GM20431 (cell line): ENCODE measurements at regions not wholly inside any gene's neighbourhood (a gene's known extent, or its start where the extent isn't known, plus 50 kb on each side); places are given as distances from the start of the nearest gene placed in this dataset.
"Not testable (repeated sequence)": the region's sequence is repeated elsewhere in the genome, so short reads cannot be mapped to it uniquely, and the experiment has no call there.

Source experiments
- in situ Hi-C: fragments of 300-500 bp; cut with MseI, MboI; formaldehyde crosslinking; loops from one replicate; pipeline ENCODE4 v1.15.0; 2020; ENCODE audit warnings: low sequenced_read_pairs; ENCODE audit not compliant: unreplicated experiment

GRCh38 chr10:108544500-108545120 is 1378.7 kb downstream of the XPNPEP1 start:
- in situ Hi-C loops = no loop called here

- in situ Hi-C loops = not testable (repeated sequence)
These were observed 1369.0 kb upstream of the SORCS1 start for GRCh38 chr10:108533551-108533950.

DNA sequence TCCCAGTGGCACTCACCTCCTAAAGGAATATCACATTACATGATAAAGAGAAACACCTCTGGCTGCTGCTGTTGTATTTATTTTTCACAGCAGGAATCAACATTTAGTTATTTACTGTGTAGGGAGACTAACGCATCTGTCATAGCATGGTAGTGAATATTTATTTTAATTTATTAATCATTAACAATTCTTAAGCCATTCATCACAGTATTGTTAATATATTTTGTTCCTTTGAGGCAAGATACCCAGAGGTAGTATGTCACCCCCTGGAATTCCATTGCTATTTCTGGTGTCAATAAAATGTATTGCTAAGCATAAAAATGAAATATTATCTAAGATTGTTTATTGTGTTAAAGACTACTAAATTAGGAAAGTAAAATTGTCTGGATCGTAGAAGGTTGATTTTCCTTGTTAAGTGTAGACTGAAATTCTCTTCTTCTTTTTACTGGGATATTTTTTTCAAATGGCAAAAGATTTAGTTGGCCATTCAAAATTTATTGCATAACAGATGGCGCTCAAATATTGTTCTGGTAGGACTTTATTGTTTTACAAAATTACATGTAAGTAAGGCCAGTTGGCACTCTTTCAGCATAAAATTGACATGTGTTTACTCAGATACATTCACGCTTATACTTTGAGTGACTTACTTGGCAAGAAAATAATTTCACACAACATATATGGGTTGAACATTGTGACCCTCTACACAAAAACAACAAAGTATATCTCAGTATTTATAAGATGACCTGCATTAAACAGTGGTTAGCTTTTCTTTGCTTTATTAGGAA is 1358.7 kb upstream of the SORCS1 start:
- in situ Hi-C loops = no loop called here

GRCh38 chr10:108521827-108522492 is 1357.5 kb upstream of the SORCS1 start:
- in situ Hi-C loops = no loop called here

DNA sequence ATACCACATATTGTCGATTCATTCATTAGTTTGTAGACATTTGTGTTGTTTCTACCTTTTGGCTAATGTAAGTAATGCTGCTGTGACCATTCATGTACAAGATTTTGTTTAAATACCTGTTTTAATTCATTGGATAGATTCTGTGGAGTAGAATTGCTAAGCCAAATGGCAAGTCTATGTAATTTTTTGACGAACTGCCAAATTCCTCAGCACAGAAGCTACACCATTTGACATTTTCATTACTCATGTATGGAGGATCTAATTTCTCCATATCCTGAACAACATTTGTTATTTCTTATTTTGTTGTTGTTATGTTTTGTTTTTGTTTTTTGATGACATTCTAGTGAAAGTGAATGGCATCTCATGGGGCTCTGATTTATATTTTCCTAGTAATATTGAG is 1351.3 kb upstream of the SORCS1 start:
- in situ Hi-C loops = no loop called here

DNA sequence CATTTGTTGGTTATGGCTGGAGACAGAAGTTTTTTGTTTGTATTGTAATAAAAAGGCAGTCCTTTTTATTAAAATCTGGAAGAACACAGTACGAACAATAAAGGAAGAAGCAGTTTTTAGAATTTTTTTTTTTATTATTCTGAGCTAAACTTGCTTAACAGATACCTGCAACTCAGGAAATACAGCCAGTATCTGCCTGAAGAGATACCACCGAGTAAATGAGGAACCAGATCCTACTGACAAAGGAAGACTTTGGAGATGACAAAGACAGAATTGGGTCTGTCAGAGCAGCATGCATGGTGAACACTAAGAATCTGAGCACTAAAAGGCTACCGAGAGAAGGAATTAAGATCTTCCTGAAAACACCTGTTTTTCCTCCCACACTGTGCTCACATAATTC is 1335.9 kb upstream of the SORCS1 start:
- in situ Hi-C loops = no loop called here

GRCh38 chr10:108496106-108496505 is 1331.6 kb upstream of the SORCS1 start:
- in situ Hi-C loops = no loop called here

DNA sequence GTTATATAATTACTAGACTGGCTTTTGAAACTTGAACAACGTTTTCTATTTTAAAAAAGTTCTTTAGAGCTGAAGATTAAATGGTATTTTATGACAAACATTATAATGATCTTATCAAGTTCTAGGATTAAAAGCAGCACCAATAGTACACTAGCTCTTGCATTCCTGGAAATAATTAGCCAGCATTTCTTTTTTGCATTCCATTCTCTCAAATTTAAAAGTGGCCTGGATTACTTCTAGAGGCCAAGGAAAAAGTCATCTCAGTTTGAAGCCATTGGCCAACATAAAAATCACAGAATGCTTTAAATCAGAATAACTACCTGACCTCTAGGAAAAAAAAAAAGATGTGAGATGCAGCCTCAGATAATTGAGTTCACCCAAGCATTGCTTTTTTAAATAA is 1326.4 kb upstream of the SORCS1 start:
- in situ Hi-C loops = no loop called here

- in situ Hi-C loops = no loop called here
These were observed 1306.9 kb upstream of the SORCS1 start for GRCh38 chr10:108471420-108471819.

GRCh38 chr10:108469940-108470339 is 1305.4 kb upstream of the SORCS1 start:
- in situ Hi-C loops = no loop called here

DNA sequence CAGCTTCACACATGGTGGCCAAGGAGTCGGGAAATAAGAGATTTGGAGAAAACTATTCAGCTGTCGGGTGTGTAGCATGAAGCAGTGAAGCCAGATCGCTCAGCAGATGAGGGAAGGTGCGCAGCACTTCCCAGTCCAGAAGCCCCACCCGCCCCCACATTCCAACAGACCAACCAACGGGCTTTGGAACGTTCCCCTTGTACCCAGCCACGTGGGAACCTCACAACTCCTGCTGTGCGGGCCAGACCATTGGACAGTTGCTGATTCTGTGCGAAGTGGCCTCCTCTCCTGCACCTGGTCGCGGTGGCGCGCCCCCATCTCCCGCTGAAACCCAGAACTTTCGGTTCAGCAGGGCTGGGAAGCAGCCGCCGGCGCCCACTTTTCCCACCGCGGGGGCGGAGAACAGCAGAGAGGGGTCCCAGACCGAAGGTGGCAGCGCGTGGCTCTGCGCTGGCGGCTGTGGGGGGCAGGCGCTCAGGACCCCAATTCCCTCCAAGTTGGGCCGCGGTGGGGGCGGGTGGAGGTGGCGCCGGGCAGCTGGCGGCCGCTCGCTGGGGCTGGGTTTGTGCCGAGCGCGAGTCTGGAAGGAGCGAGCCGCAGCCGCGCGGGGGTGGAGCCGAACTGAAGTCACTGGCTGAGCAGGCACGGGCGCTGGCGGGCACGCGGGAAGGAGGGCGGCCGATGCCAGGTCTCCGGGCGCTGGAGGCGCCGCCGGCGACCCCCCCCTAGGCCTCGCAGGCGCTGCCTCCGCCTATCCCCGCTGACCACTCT is 1301.5 kb upstream of the SORCS1 start:
- in situ Hi-C loops = no loop called here

GRCh38 chr10:108462005-108462404 is 1297.5 kb upstream of the SORCS1 start:
- in situ Hi-C loops = no loop called here

DNA sequence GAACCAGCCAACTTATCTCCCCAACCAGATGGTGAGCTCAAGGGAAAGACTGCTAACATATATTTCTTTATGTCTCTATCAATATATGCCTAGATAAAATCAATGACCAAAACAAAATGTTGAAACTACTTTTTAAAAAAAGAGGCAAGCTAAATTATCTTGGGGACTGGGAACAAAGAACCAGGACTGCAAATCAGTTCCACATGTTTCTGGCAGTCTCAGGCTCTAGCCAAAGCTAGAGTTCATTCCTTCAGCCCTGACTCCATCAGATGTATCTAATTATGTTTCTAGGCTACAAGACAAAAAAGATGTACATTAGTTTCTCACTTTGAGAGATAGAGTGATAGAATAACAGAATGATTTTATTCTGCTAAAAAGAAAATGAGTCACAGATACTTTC is 1290.3 kb upstream of the SORCS1 start:
- in situ Hi-C loops = no loop called here

GRCh38 chr10:108454224-108454623 is 1289.7 kb upstream of the SORCS1 start:
- in situ Hi-C loops = no loop called here

- in situ Hi-C loops = no loop called here
These were observed 1288.7 kb upstream of the SORCS1 start for GRCh38 chr10:108453166-108453565.

DNA sequence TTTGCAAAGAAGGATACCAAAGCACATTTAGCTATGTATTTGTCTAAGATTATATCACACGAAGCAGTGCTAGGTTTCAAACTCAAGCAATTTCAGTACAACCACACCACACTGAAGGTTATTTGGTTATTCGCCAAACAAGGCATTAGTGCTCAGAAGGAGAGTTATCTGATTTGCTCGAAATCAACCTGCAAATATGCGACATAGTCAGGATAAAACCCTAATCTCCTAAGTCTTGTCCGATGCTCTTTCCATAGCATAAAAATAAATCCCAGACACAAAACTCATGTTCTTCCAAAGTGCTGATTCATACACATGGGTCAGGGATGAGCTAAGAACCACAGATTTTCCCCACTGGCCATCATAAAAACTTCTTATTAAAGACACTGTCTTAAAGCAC is 1288.0 kb upstream of the SORCS1 start:
- in situ Hi-C loops = no loop called here

GRCh38 chr10:108450280-108450679 is 1285.8 kb upstream of the SORCS1 start:
- in situ Hi-C loops = no loop called here

- in situ Hi-C loops = no loop called here
These were observed 1281.2 kb upstream of the SORCS1 start for GRCh38 chr10:108445746-108446145.

DNA sequence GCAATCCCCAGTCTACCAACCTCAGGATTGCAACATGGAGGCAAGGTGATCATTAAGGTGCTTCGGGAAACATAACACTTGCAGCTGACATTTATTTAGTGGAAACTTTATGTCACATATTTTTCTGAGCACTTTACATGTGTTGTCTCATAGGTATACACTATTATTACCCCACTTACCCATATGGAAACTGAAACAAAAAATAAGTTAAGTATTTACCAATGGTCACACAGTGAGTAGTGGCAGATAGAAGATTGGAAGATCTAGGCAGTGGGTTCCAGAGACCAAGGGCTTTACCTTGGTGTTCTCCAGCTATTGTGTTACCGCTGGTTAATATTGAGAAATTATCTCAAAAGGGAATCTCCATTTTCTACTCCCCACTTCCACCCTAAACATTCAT is 1279.1 kb upstream of the SORCS1 start:
- in situ Hi-C loops = no loop called here

DNA sequence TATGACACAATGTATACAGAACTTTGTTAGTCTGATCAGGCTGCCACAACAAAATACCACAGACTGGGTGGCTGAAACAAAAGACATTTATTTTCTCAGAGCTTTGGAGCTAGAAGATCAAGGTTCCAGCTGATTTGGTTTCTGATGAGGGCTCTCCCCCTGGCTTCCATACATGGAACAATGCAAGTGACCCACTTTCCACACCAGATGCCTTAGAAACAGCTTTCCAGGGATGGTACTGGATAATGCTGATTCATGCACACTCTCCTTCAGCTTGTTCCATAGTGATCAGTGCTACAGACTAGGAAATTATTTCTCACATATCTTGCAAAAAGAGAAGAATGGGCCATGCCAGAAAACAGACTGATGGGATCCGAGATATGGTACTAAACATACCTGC is 1274.9 kb upstream of the SORCS1 start:
- in situ Hi-C loops = no loop called here

GRCh38 chr10:108436096-108436495 is 1271.6 kb upstream of the SORCS1 start:
- in situ Hi-C loops = no loop called here
